ENCODE measurements at regions not wholly inside any gene's neighbourhood (a gene's known extent, or its start where the extent isn't known, plus 50 kb on each side); places are given as distances from the start of the nearest gene placed in this dataset.

DNA sequence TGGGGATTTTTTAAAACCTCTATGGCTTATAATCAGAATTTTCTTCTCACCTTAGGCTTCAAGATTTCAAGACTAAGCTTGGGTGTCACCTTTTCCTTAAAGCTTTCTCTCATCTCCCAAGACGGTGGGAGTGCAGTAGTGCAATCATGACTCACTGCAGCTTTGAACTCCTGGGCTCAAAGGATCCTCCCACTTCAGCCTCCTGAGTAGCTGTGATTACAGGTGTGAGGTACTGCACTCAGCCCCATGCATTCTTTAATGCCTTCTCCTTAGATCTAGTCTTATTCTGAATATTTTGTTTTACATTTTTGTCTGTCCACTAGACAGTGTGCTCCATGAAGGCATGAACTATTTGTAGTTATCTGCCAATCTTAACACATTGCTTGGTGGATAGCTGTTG is 55.7 kb upstream of the FAT3 start:
- WGBS (ENCODE audit: extremely low coverage, insufficient coverage, low lambda C conversion rate): no CpG with 5 or more reads among the region's 1 CpG

DNA sequence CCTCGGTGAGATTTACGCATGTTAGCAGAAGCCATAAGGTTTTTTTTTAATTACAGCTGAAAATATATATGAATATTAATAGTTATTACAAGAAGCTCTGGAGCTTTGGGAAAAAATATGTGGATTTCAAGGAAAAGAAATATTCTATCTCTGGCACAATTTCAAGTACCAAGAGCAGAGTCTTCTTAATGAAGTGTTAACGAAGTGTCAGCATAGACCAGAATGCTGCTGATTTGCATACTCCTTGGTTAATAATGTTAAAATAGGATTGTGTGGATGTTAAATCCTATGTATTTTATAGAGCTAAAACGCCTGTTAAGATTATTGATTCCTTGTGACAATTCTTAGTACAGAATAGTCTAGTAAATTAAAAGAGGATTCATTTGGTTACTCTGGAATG is 57.0 kb upstream of the FAT3 start:
- Histone ChIP-seq H3K79me1 (ENCODE audit: low read length) (no peaks in the 10 kb centered on the region), H2BK120ac (ENCODE audit: low read depth, low read length) (no peak overlapping the region), H3K18ac (ENCODE audit: low read length) (no peak overlapping the region), H4K8ac (ENCODE audit: low read depth, low read length) (no peak overlapping the region), H3K56ac (ENCODE audit: low read length) (no peak overlapping the region), H3K27me3 (ENCODE audit: insufficient read depth, low read length, poor library complexity) (no peaks in the 10 kb centered on the region), H3K79me2 (ENCODE audit: control insufficient read depth, insufficient read depth, low read length) (no peaks in the 10 kb centered on the region), H4K5ac (ENCODE audit: low read length) (no peak overlapping the region), H2BK5ac (ENCODE audit: low read length) (no peak overlapping the region), H3K4me2 (ENCODE audit: low read length) (no peak overlapping the region), H3K9ac (ENCODE audit: low read length) (no peak overlapping the region), H3K4ac (ENCODE audit: low read depth, low read length) (no peak overlapping the region), H3K4me3 (ENCODE audit: low read length) (no peak overlapping the region), H2BK15ac (replicated peaks; ENCODE audit: low read depth) (no peak overlapping the region), H3K4me1 (ENCODE audit: control insufficient read depth, low read depth, low read length) (no peaks in the 10 kb centered on the region), H3K36me3 (ENCODE audit: control insufficient read depth, insufficient read depth, low read length) (no peaks in the 10 kb centered on the region), H2AK5ac (ENCODE audit: low read length) (no peak overlapping the region), H3K23ac (ENCODE audit: low read length) (no peak overlapping the region), H3K27ac (ENCODE audit: low read depth, low read length) (no peak overlapping the region)
- no peak for DNase-seq
- no CpG with 5 or more reads among the region's 4 CpGs for WGBS (ENCODE audit: extremely low coverage, insufficient coverage, low lambda C conversion rate)

More for the DNA sequence above, 55.7 kb upstream of the FAT3 start:
- no peaks in the 10 kb centered on the region for H3K4me1 ChIP-seq (ENCODE audit: control insufficient read depth, low read depth, low read length)
- no peaks in the 10 kb centered on the region for H3K79me2 ChIP-seq (ENCODE audit: control insufficient read depth, insufficient read depth, low read length)
- no peak overlapping the region for H3K4me2 ChIP-seq (ENCODE audit: low read length)
- no peak overlapping the region for H3K18ac ChIP-seq (ENCODE audit: low read length)
- H3K56ac ChIP-seq (ENCODE audit: low read length): no peak overlapping the region
- H3K27me3 ChIP-seq (ENCODE audit: insufficient read depth, low read length, poor library complexity): no peaks in the 10 kb centered on the region
- no peak overlapping the region for H4K8ac ChIP-seq (ENCODE audit: low read depth, low read length)
- H3K4me3 ChIP-seq (ENCODE audit: low read length): no peak overlapping the region
- no peak overlapping the region for H3K27ac ChIP-seq (ENCODE audit: low read depth, low read length)
- H2AK5ac ChIP-seq (ENCODE audit: low read length): no peak overlapping the region
- no peaks in the 10 kb centered on the region for H3K79me1 ChIP-seq (ENCODE audit: low read length)
- no peak overlapping the region for H3K9ac ChIP-seq (ENCODE audit: low read length)
- no peak overlapping the region for H2BK15ac ChIP-seq (replicated peaks; ENCODE audit: low read depth)
- DNase-seq: no peak
- no peak overlapping the region for H3K4ac ChIP-seq (ENCODE audit: low read depth, low read length)
- no peak overlapping the region for H2BK120ac ChIP-seq (ENCODE audit: low read depth, low read length)
- H4K5ac ChIP-seq (ENCODE audit: low read length): no peak overlapping the region
- no peaks in the 10 kb centered on the region for H3K36me3 ChIP-seq (ENCODE audit: control insufficient read depth, insufficient read depth, low read length)
- H2BK5ac ChIP-seq (ENCODE audit: low read length): no peak overlapping the region
- H3K23ac ChIP-seq (ENCODE audit: low read length): no peak overlapping the region

- no peak overlapping the region for H3K23ac ChIP-seq (ENCODE audit: low read length)
- H3K9ac ChIP-seq (ENCODE audit: low read length): no peak overlapping the region
- no peaks in the 10 kb centered on the region for H3K36me3 ChIP-seq (ENCODE audit: control insufficient read depth, insufficient read depth, low read length)
- no peak overlapping the region for H2BK15ac ChIP-seq (replicated peaks; ENCODE audit: low read depth)
- H3K27me3 ChIP-seq (ENCODE audit: insufficient read depth, low read length, poor library complexity): no peaks in the 10 kb centered on the region
- H3K79me2 ChIP-seq (ENCODE audit: control insufficient read depth, insufficient read depth, low read length): no peaks in the 10 kb centered on the region
- no CpG with 5 or more reads among the region's 3 CpGs for WGBS (ENCODE audit: extremely low coverage, insufficient coverage, low lambda C conversion rate)
- H3K4me2 ChIP-seq (ENCODE audit: low read length): no peak overlapping the region
- H4K8ac ChIP-seq (ENCODE audit: low read depth, low read length): no peak overlapping the region
- H2BK5ac ChIP-seq (ENCODE audit: low read length): no peak overlapping the region
- H3K56ac ChIP-seq (ENCODE audit: low read length): no peak overlapping the region
- no peak overlapping the region for H2BK120ac ChIP-seq (ENCODE audit: low read depth, low read length)
- no peak overlapping the region for H3K27ac ChIP-seq (ENCODE audit: low read depth, low read length)
- no peak overlapping the region for H2AK5ac ChIP-seq (ENCODE audit: low read length)
- no peaks in the 10 kb centered on the region for H3K79me1 ChIP-seq (ENCODE audit: low read length)
- no peaks in the 10 kb centered on the region for H3K4me1 ChIP-seq (ENCODE audit: control insufficient read depth, low read depth, low read length)
- H4K5ac ChIP-seq (ENCODE audit: low read length): no peak overlapping the region
- H3K4me3 ChIP-seq (ENCODE audit: low read length): no peak overlapping the region
- H3K4ac ChIP-seq (ENCODE audit: low read depth, low read length): no peak overlapping the region
- DNase-seq: no peak
- H3K18ac ChIP-seq (ENCODE audit: low read length): no peak overlapping the region
These were observed 58.3 kb upstream of the FAT3 start for GRCh38 chr11:92166335-92166734.

DNA sequence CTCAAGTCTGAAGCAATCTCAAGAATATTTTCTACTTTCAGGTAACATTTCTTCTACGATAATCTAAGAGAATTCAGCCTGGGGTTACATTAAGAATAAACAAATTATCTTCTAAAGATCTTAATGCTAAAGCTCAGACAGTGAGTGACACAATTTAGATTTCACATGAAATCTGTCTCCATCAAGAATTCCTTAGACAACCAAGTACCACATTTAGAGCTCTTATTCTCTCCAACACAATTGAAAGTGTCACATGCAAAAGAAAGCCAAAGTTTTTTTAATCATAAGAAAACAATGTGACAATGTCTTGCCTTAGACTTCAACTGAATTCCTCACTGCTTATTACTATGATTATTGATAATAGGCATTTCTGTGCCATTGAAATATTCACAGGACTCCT is 60.7 kb upstream of the FAT3 start:
- WGBS (ENCODE audit: extremely low coverage, insufficient coverage, low lambda C conversion rate): no CpG with 5 or more reads among the region's 1 CpG

GRCh38 chr11:92162776-92163175 is 61.8 kb upstream of the FAT3 start:
- Histone ChIP-seq H2BK15ac (replicated peaks; ENCODE audit: low read depth) (peak overlapping the region; percentile 19), H4K5ac (ENCODE audit: low read length) (no peak overlapping the region), H4K8ac (ENCODE audit: low read depth, low read length) (no peak overlapping the region), H2BK120ac (ENCODE audit: low read depth, low read length) (no peak overlapping the region), H3K23ac (ENCODE audit: low read length) (no peak overlapping the region), H3K27me3 (ENCODE audit: insufficient read depth, low read length, poor library complexity) (no peaks in the 10 kb centered on the region), H3K9ac (ENCODE audit: low read length) (no peak overlapping the region), H3K4me1 (ENCODE audit: control insufficient read depth, low read depth, low read length) (peaks cover 4% of the 10 kb centered on the region), H3K79me2 (ENCODE audit: control insufficient read depth, insufficient read depth, low read length) (no peaks in the 10 kb centered on the region), H3K4ac (ENCODE audit: low read depth, low read length) (no peak overlapping the region), H3K36me3 (ENCODE audit: control insufficient read depth, insufficient read depth, low read length) (no peaks in the 10 kb centered on the region), H3K4me3 (ENCODE audit: low read length) (no peak overlapping the region), H3K79me1 (ENCODE audit: low read length) (no peaks in the 10 kb centered on the region), H2BK5ac (ENCODE audit: low read length) (no peak overlapping the region), H3K27ac (ENCODE audit: low read depth, low read length) (no peak overlapping the region), H3K56ac (ENCODE audit: low read length) (no peak overlapping the region), H2AK5ac (ENCODE audit: low read length) (no peak overlapping the region), H3K18ac (ENCODE audit: low read length) (peak overlapping the region; percentile 39), H3K4me2 (ENCODE audit: low read length) (no peak overlapping the region)
- WGBS (ENCODE audit: extremely low coverage, insufficient coverage, low lambda C conversion rate): no CpG with 5 or more reads among the region's 2 CpGs
- DNase-seq: no peak

More for the DNA sequence above, 60.7 kb upstream of the FAT3 start:
- Histone ChIP-seq H3K4me1 (ENCODE audit: control insufficient read depth, low read depth, low read length) (peaks cover 4% of the 10 kb centered on the region), H3K23ac (ENCODE audit: low read length) (no peak overlapping the region), H2BK120ac (ENCODE audit: low read depth, low read length) (no peak overlapping the region), H3K79me1 (ENCODE audit: low read length) (no peaks in the 10 kb centered on the region), H3K9ac (ENCODE audit: low read length) (no peak overlapping the region), H2AK5ac (ENCODE audit: low read length) (no peak overlapping the region), H3K4me3 (ENCODE audit: low read length) (no peak overlapping the region), H2BK5ac (ENCODE audit: low read length) (no peak overlapping the region), H3K27me3 (ENCODE audit: insufficient read depth, low read length, poor library complexity) (no peaks in the 10 kb centered on the region), H3K36me3 (ENCODE audit: control insufficient read depth, insufficient read depth, low read length) (no peaks in the 10 kb centered on the region), H3K27ac (ENCODE audit: low read depth, low read length) (no peak overlapping the region), H3K18ac (ENCODE audit: low read length) (no peak overlapping the region), H4K5ac (ENCODE audit: low read length) (no peak overlapping the region), H3K4me2 (ENCODE audit: low read length) (no peak overlapping the region), H2BK15ac (replicated peaks; ENCODE audit: low read depth) (no peak overlapping the region), H3K4ac (ENCODE audit: low read depth, low read length) (no peak overlapping the region), H3K79me2 (ENCODE audit: control insufficient read depth, insufficient read depth, low read length) (no peaks in the 10 kb centered on the region), H3K56ac (ENCODE audit: low read length) (no peak overlapping the region), H4K8ac (ENCODE audit: low read depth, low read length) (no peak overlapping the region)
- DNase-seq: no peak

GRCh38 chr11:92159931-92160330 is 64.7 kb upstream of the FAT3 start:
- H3K4me3 ChIP-seq (ENCODE audit: low read length): no peak overlapping the region
- H4K8ac ChIP-seq (ENCODE audit: low read depth, low read length): no peak overlapping the region
- H3K27me3 ChIP-seq (ENCODE audit: insufficient read depth, low read length, poor library complexity): no peaks in the 10 kb centered on the region
- H3K4me2 ChIP-seq (ENCODE audit: low read length): no peak overlapping the region
- DNase-seq: no peak
- H3K4ac ChIP-seq (ENCODE audit: low read depth, low read length): peak overlapping the region; percentile 36
- no peak overlapping the region for H2BK120ac ChIP-seq (ENCODE audit: low read depth, low read length)
- no peaks in the 10 kb centered on the region for H3K79me2 ChIP-seq (ENCODE audit: control insufficient read depth, insufficient read depth, low read length)
- H3K27ac ChIP-seq (ENCODE audit: low read depth, low read length): no peak overlapping the region
- peaks cover 4% of the 10 kb centered on the region for H3K4me1 ChIP-seq (ENCODE audit: control insufficient read depth, low read depth, low read length)
- H3K36me3 ChIP-seq (ENCODE audit: control insufficient read depth, insufficient read depth, low read length): no peaks in the 10 kb centered on the region
- no peak overlapping the region for H3K56ac ChIP-seq (ENCODE audit: low read length)
- H4K5ac ChIP-seq (ENCODE audit: low read length): no peak overlapping the region
- H3K18ac ChIP-seq (ENCODE audit: low read length): no peak overlapping the region
- no peak overlapping the region for H2AK5ac ChIP-seq (ENCODE audit: low read length)
- no peak overlapping the region for H3K9ac ChIP-seq (ENCODE audit: low read length)
- H2BK15ac ChIP-seq (replicated peaks; ENCODE audit: low read depth): no peak overlapping the region
- H2BK5ac ChIP-seq (ENCODE audit: low read length): no peak overlapping the region
- H3K23ac ChIP-seq (ENCODE audit: low read length): no peak overlapping the region
- H3K79me1 ChIP-seq (ENCODE audit: low read length): no peaks in the 10 kb centered on the region
- WGBS (ENCODE audit: extremely low coverage, insufficient coverage, low lambda C conversion rate): no CpG with 5 or more reads among the region's 1 CpG

Measured in mesendoderm (in vitro differentiated cells).